ENCODE measurements at regions not wholly inside any gene's neighbourhood (a gene's known extent, or its start where the extent isn't known, plus 50 kb on each side); places are given as distances from the start of the nearest gene placed in this dataset.

DNA sequence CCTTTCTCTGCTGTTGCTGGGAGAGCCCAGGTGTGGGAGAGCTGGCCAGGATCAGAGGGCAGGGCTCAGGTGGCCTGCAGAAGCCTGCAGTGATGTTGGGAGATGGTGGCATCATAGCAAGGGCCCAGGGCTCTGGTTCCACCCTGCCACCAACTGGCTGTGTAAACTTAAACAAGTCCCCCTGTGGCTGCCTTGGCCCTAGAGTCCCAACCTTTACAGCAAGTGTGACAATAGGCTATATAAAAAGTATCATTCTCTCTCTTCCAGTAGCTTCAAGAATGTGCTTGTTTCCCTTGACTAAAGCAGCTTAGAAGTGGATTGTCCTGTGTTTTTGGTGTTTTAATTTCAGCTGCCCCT is 201.8 kb upstream of the E2F8 start:
- no peak overlapping the region for H3K9ac ChIP-seq (ENCODE audit: insufficient read depth in 1 of 2, low read depth in 2 of 2, low read length in 2 of 2)
- peak overlapping the region; percentile 58; the same call in 1 of the 2 replicates for H3K4me2 ChIP-seq (ENCODE audit: insufficient read depth, low read length)
- peak overlapping the region; percentile 32; the same call in 1 of the 2 replicates for H2AFZ ChIP-seq (ENCODE audit: low read depth, low read length)
- in situ Hi-C loops (cut with MboI) (no loop called here), intact Hi-C loops (cut with micrococcal nuclease) (no loop called here)
- no peaks in the 10 kb centered on the region for H3K9me3 ChIP-seq (replicated peaks; ENCODE audit: control insufficient read depth, insufficient read depth, low read depth, low read length)
- H3K36me3 ChIP-seq (ENCODE audit: control insufficient read depth, insufficient read depth, low read length) = no peaks in the 10 kb centered on the region
- H3K4me3 ChIP-seq = no peak overlapping the region
- POLR2A ChIA-PET = interaction anchor here (0.6 kb wide), 1 partner anchor 147 kb away, joined by 3 read pairs; no protein-coding TSS in a partner anchor
- peaks cover 4% of the 10 kb centered on the region; the same call in 1 of the 2 replicates for H4K20me1 ChIP-seq (replicated peaks; ENCODE audit: control insufficient read depth, insufficient read depth, low read length)
- FAIRE-seq = no peak
- ATAC-seq = peak; percentile 57; the same call in 2 of the 3 replicates
- no peak for DNase-seq (ENCODE audit: extremely low read depth in 1 of 4, low spot score in 3 of 4)
- no peaks in the 10 kb centered on the region for H3K79me2 ChIP-seq (ENCODE audit: control insufficient read depth, insufficient read depth, low read length)
- BruUV-seq (replicated peaks) = no TSS peak
- peaks cover 6% of the 10 kb centered on the region for H3K9me1 ChIP-seq (ENCODE audit: control insufficient read depth, insufficient read depth, low read length)
- H3K27me3 ChIP-seq (ENCODE audit: control insufficient read depth in 2 of 2, insufficient read depth in 2 of 2, low read length in 2 of 2) = peaks cover 0 to 11% of the 10 kb centered on the region in 2 experiments; a peak in 2 of 5 replicates
- H3K27ac ChIP-seq (ENCODE audit: extremely low read depth, low read depth, low read length) = peak overlapping the region; percentile 66; the same call in 2 of the 3 replicates
- CTCF ChIA-PET (ENCODE audit: low intra/inter-chr PET ratio) = no interaction called here
- H3K4me1 ChIP-seq (replicated peaks in 1 of 2; ENCODE audit: control insufficient read depth in 2 of 2, insufficient read depth in 2 of 2, low read length in 2 of 2) = peaks cover 18 to 30% of the 10 kb centered on the region in 2 experiments
- TF ChIP-seq JUNB (CRISPR knock-in tag; conservative IDR thresholded peaks at IDR 0.05) (no peak), CCNT2 (IDR thresholded peaks at IDR 0.05; ENCODE audit: borderline replicate concordance, extremely low read depth, insufficient read length, low read depth, low read length) (no peak), ZNF830 (CRISPR knock-in tag; IDR thresholded peaks at IDR 0.05) (no peak), RFX1 (IDR thresholded peaks at IDR 0.05) (peak; percentile 26; the same call in 1 of the 2 replicates), CEBPB (tag; IDR thresholded peaks at IDR 0.05) (no peak), RNF2 (IDR thresholded peaks at IDR 0.05) (peak; percentile 9; the same call in 1 of the 2 replicates), NELFE (IDR thresholded peaks at IDR 0.05; ENCODE audit: insufficient read depth, insufficient read length) (no peak), CAMTA2 (CRISPR knock-in tag; conservative IDR thresholded peaks at IDR 0.05) (no peak), EGR1 (conservative IDR thresholded peaks at IDR 0.05) (no peak), NRF1 (conservative IDR thresholded peaks at IDR 0.05 in 1 of 2, IDR thresholded peaks at IDR 0.05 in 1 of 2) (peak in 1 of 2 experiments; percentile 29; a peak in 2 of 4 replicates), SMC3 (conservative IDR thresholded peaks at IDR 0.05; ENCODE audit: insufficient read depth, low read depth, low read length) (no peak), PREB (CRISPR knock-in tag; IDR thresholded peaks at IDR 0.05) (no peak), ZEB2 (IDR thresholded peaks at IDR 0.05) (0 out of 2 replicates have a peak, but pooled peaks have one; percentile 9), GTF2A2 (tag; IDR thresholded peaks at IDR 0.05) (no peak), RBFOX2 (IDR thresholded peaks at IDR 0.05; ENCODE audit: low read depth, low read length) (no peak), FOSL1 (tag; conservative IDR thresholded peaks at IDR 0.05) (peak; percentile 89), RBM25 (IDR thresholded peaks at IDR 0.05; ENCODE audit: low read depth, low read length, severe bottlenecking) (no peak), TCF7 (IDR thresholded peaks at IDR 0.05; ENCODE audit: borderline replicate concordance) (no peak), EHMT2 (IDR thresholded peaks at IDR 0.05) (no peak), ATF7 (IDR thresholded peaks at IDR 0.05) (peak; percentile 13; the same call in 1 of the 2 replicates), L3MBTL2 (IDR thresholded peaks at IDR 0.05) (no peak), GTF2F1 (IDR thresholded peaks at IDR 0.05; ENCODE audit: low read depth, low read length) (no peak), MLLT1 (IDR thresholded peaks at IDR 0.05) (no peak), FOXO4 (CRISPR knock-in tag; IDR thresholded peaks at IDR 0.05) (no peak)
